ENCODE measurements at regions not wholly inside any gene's neighbourhood (a gene's known extent, or its start where the extent isn't known, plus 50 kb on each side); places are given as distances from the start of the nearest gene placed in this dataset.
"Not testable (repeated sequence)": the region's sequence is repeated elsewhere in the genome, so short reads cannot be mapped to it uniquely, and the experiment has no call there.

DNA sequence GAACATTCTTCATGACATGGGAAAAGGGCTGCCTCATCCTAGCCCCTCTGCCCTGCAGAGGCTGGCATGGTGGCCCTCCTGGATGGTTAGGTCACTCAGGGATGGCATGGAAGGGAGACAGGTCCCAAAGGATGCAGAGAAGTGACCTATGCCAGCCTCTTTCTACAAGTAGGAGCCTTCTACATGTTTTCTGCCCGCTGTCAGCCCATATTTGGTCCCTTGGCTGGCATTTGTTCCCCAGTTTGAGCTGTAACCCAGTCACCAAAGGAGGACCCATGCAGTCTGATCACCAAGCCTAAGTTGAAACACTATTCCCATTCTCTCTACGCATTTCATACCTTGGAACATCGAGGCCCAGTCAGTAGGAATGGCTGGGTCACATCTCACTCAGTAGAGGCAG lies 95.4 kb downstream of the PJA1 start:
- H3K4me3 ChIP-seq, result no peak overlapping the region

GRCh38 chrX:69069086-69069445 lies 96.2 kb downstream of the PJA1 start:
- no peaks in the 10 kb centered on the region for H3K27me3 ChIP-seq
- no peak overlapping the region for H3K4me3 ChIP-seq
- DNase-seq, result no peak
- no peaks in the 10 kb centered on the region for H3K9me3 ChIP-seq
- H3K36me3 ChIP-seq, result no peaks in the 10 kb centered on the region

More for the DNA sequence above, 95.4 kb downstream of the PJA1 start:
- Histone ChIP-seq H3K36me3 (no peaks in the 10 kb centered on the region), H3K9me3 (no peaks in the 10 kb centered on the region), H3K27me3 (no peaks in the 10 kb centered on the region)
- no peak for DNase-seq

GRCh38 chrX:69068301-69069085 lies 96.8 kb downstream of the PJA1 start:
- Histone ChIP-seq H3K9me3 (no peaks in the 10 kb centered on the region), H3K4me3 (no peak overlapping the region), H3K27me3 (no peaks in the 10 kb centered on the region), H3K36me3 (no peaks in the 10 kb centered on the region)
- DNase-seq, result no peak

DNA sequence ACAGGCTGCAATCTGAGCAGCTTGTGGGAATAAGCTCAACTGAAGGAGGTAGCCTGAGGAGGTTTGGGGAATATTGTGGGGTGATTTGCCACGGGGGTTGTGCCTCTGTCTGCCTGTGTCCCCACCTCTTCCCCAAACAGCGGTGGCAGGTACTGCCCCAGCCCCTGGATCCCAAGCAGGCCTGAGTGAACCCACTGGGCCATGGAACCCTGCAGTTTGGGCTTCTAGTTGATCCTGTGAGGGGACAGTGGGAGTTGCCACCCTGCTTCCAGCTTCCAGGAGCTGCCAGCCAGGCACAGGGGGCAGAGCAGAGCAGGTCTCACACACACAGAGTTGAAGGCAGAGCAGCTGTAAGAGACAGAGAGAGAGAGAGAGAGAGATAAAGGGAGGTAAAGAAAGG lies 97.4 kb downstream of the PJA1 start:
- no peak overlapping the region for H3K4me3 ChIP-seq
- H3K9me3 ChIP-seq, result no peaks in the 10 kb centered on the region
- no peaks in the 10 kb centered on the region for H3K27me3 ChIP-seq
- no peak for DNase-seq
- no peaks in the 10 kb centered on the region for H3K36me3 ChIP-seq

DNA sequence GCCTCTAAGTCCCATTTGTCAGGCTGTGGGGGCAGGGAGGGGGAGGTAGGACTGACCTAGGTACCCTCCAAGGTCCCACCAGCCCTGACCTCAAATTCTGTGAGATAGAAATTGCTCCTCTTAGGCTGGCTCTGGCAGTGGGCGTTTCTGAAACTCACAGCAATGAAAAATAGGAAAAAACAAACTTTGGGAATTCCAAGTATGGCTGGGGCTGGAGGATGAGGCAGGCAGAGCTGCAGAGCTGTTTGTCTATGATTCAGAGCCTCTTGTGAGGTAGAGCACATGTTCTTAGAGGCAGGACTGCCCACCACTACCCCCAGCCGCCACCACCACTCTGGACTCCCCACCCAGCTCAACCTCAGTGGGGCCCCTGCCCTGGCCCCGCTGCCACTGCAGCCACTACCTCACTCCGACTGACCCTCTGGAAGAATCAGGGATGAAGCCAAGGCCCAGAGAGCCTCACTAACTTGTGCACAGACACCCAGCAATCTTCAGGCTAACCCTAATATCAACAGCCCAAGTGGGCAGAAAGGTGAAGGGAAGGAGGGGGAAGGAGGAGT lies 98.2 kb downstream of the PJA1 start:
- no peaks in the 10 kb centered on the region for H3K36me3 ChIP-seq
- H3K4me3 ChIP-seq, result no peak overlapping the region
- no peak for DNase-seq
- H3K9me3 ChIP-seq, result no peaks in the 10 kb centered on the region
- no peaks in the 10 kb centered on the region for H3K27me3 ChIP-seq

DNA sequence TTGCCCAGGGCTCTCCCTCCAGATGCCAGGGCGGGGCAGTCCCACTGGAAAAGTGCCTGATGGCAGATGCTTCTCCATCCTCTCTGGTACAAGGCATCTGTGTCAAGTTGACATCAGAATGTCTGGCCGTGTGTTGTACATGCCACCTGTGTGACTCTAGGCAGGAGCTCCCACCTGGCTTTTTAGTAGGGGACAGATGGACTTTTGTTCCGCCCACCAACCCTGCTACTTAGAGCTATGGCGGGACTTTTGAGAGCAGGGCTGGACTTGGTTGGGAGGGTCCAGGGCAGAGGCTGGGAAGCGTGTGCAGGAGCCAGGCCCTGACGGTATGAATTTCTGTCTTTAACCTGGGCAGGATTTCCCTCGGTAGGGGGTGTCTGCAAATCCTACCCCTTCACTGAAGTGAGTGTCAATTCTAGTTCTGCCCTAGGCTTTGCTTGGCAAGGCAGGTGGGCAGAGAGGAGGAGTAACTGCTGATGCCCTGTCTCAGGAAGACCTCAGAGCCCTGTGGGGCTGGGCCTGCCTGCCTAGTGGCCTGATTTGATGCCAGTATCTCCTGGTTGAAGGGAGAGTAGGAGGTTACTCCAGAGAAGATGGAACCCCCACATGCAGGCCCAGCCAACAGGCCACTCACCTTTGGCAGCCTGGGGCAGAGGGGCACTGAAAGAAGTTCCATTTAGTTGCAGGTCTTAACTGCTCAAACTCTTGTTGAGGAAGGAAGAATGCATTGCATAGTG lies 99.1 kb downstream of the PJA1 start:
- Histone ChIP-seq H3K27me3 (no peaks in the 10 kb centered on the region), H3K9me3 (no peaks in the 10 kb centered on the region), H3K4me3 (no peak overlapping the region), H3K36me3 (no peaks in the 10 kb centered on the region)
- no peak for DNase-seq

- Histone ChIP-seq H3K9me3 (no peaks in the 10 kb centered on the region), H3K4me3 (no peak overlapping the region), H3K27me3 (no peaks in the 10 kb centered on the region), H3K36me3 (no peaks in the 10 kb centered on the region)
- no peak for DNase-seq
Measured at GRCh38 chrX:69065451-69065850, 99.8 kb downstream of the PJA1 start.

- Histone ChIP-seq H3K9me3 (no peaks in the 10 kb centered on the region), H3K27me3 (no peaks in the 10 kb centered on the region), H3K4me3 (no peak overlapping the region), H3K36me3 (no peaks in the 10 kb centered on the region)
- DNase-seq, result no peak
Measured at GRCh38 chrX:69063486-69063885, 101.8 kb downstream of the PJA1 start.

GRCh38 chrX:69062493-69062892 lies 102.8 kb downstream of the PJA1 start:
- Histone ChIP-seq H3K27me3 (no peaks in the 10 kb centered on the region), H3K4me3 (no peak overlapping the region), H3K36me3 (no peaks in the 10 kb centered on the region), H3K9me3 (no peaks in the 10 kb centered on the region)
- no peak for DNase-seq

DNA sequence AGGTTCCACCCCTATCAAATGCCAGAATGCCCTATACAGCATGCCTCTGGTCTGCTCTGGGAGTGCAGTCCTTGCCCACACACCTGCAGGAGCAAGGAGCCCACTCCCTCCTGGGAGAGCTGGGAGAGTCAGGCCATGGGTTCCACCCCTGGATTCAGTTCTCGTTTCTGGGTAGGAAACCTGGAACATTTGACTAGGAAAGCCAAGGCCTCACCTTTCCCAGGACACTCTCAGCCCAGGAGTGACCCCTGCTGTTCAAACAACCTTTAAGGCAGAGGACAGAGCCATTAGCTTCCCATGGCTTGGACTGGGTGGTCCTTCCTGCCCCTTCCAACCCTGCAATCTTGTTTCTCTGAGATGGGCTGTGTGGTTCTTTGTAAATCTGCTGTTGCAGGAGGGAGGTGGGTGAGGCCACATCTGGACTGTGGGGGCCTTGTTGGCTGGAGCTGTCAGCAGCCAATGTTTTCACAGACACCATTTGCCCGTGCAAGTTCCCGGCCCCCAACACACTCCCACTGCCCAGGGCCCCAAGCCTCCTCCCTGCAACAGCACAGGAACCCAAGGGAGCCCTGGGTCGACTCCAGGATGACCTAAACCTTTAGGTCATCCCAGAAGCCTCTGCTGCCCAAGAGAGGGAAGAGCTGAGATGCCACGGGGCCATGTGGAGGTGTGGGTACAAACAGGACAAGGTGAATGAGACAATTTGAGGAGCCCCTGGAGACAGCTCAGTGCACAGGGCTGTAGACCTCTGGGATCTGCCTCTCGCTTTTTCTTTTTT lies 104.4 kb downstream of the PJA1 start:
- Histone ChIP-seq H3K9me3 (no peaks in the 10 kb centered on the region), H3K27me3 (no peaks in the 10 kb centered on the region), H3K36me3 (no peaks in the 10 kb centered on the region), H3K4me3 (no peak overlapping the region)
- DNase-seq, result no peak

GRCh38 chrX:69055193-69055592 lies 110.1 kb downstream of the PJA1 start:
- no peaks in the 10 kb centered on the region for H3K36me3 ChIP-seq
- H3K9me3 ChIP-seq, result no peaks in the 10 kb centered on the region
- no peaks in the 10 kb centered on the region for H3K27me3 ChIP-seq
- no peak overlapping the region for H3K4me3 ChIP-seq
- no peak for DNase-seq

- H3K9me3 ChIP-seq, H3K36me3 ChIP-seq: not testable (repeated sequence)
Measured at GRCh38 chrX:69054497-69054896, 110.8 kb downstream of the PJA1 start.

DNA sequence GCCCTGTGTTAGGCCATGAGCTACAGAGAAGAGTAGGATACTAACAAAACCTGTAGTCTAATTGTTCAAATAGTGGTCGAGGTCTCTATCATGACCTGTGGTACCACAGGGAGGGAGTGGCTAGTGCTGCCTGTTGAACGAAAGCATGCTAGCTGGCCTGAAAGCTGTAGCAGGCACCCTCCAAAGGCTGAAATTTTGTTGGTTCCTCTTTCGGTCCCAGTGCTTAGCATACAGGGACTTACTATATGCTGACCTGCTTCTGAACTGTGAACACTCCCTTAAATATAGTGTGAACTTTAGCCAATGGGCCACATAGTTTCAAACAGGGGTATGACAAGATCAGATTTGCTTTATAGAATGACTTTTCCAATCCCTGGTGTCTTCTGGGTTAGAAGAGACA lies 113.4 kb downstream of the PJA1 start:
- Histone ChIP-seq H3K4me3 (no peak overlapping the region), H3K27me3 (no peaks in the 10 kb centered on the region), H3K9me3 (no peaks in the 10 kb centered on the region), H3K36me3 (no peaks in the 10 kb centered on the region)
- DNase-seq, result no peak

More at GRCh38 chrX:69054497-69054896, 110.8 kb downstream of the PJA1 start:
- DNase-seq, H3K4me3 ChIP-seq, H3K27me3 ChIP-seq: not testable (repeated sequence)

DNA sequence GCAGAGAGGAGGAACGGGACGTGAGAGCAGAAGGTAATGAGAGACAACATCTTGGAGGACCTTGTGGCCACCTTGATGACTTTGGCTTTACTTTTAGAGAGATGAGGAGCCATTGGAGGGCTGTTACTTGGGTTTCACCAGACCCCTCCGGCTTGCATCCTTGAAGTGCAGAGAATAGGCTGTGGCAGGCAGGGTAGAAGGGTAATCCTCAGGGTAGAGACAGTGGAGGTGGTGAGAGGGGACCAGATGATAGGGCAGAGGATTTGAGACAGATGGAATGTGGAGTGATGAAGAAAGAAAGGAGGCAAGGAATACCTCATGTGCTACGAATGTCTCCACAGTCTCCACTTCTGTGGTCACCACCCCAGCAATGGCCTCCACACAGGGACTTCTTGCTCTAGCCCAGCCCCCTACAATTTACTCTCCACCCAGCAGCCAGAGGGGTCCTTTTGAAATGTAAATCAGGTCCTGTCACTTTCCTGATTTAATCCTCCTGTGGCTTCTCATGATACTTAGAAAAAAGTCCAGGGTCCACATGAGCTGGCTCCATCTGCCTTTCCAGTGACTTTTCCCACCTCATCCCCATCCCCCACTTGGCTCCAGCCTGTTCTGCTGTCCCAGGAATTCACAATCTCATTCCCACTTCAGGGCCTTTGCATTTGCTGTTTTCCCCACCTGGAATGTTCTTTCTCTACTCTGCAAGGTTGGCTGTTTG lies 115.0 kb downstream of the PJA1 start:
- no peaks in the 10 kb centered on the region for H3K27me3 ChIP-seq
- H3K4me3 ChIP-seq, result no peak overlapping the region
- H3K9me3 ChIP-seq, result no peaks in the 10 kb centered on the region
- DNase-seq, result no peak
- no peaks in the 10 kb centered on the region for H3K36me3 ChIP-seq

DNA sequence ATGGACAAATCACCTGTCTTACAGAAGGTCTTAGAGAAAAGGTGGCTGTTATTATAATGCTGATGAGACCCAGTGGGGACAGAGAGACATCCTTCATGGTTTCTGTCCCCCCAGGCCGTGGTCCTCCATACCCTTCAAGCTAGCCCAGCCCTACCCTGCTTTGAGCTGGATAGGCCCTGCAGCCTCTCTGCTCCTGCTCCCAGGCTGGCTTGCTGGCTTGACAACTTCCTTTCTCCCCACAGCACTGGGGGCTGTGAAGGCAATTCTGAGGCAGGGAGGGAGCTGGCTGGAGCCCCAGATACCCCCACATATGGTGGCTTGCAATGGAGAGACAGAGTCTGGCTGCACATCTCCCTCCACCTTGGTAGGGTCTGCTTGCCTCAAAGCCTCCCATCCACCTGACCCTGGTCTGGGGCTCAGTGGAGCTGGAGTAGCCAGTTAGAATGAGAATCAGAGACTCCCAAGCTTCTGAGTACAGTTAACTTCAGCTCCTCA lies 118.2 kb downstream of the PJA1 start:
- no peak for DNase-seq
- Histone ChIP-seq H3K4me3 (no peak overlapping the region), H3K36me3 (no peaks in the 10 kb centered on the region), H3K27me3 (no peaks in the 10 kb centered on the region), H3K9me3 (no peaks in the 10 kb centered on the region)

- DNase-seq, result no peak
- no peaks in the 10 kb centered on the region for H3K36me3 ChIP-seq
- no peaks in the 10 kb centered on the region for H3K27me3 ChIP-seq
- H3K4me3 ChIP-seq, result no peak overlapping the region
- no peaks in the 10 kb centered on the region for H3K9me3 ChIP-seq
Measured at GRCh38 chrX:69045616-69046345, 119.5 kb downstream of the PJA1 start.

All from MG63 (cell line).